ENCODE measurements at regions not wholly inside any gene's neighbourhood (a gene's known extent, or its start where the extent isn't known, plus 50 kb on each side); places are given as distances from the start of the nearest gene placed in this dataset.
"Not testable (repeated sequence)": the region's sequence is repeated elsewhere in the genome, so short reads cannot be mapped to it uniquely, and the experiment has no call there.

DNA sequence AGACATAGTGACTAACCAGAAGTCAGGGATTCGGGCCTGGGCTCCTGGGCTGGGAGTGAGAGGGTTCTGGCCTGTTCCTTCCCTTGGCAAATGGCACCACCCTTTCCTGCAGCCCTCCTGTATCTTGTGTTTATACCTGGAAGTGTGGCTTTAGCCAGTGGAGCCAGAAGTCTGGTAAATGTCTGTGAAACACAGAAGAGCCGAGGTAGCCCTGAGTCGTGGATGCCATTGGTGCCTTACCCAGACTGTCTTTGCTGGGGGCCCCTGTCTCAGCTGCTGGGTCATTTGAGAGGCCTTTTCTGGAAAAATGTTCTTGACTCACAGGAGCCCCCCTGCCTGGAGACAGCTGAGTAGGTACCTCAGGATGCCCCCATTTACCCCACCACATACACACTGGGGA lies 95.7 kb upstream of the BASP1 start:
- Histone ChIP-seq H3K9me2 (replicated peaks; ENCODE audit: insufficient read depth, low read length) (no peaks in the 10 kb centered on the region), H3K9ac (ENCODE audit: low read length) (no peak overlapping the region), H3F3A (ENCODE audit: insufficient read depth, low read length) (no peaks in the 10 kb centered on the region), H4K20me1 (ENCODE audit: insufficient read depth, low read length) (no peaks in the 10 kb centered on the region), H3K27ac (ENCODE audit: low read length) (no peak overlapping the region), H3K36me3 (replicated peaks; ENCODE audit: insufficient read depth, low read length) (no peaks in the 10 kb centered on the region), H3K4me3 (ENCODE audit: low read length) (no peak overlapping the region), H3K27me3 (replicated peaks; ENCODE audit: insufficient read depth, low read length) (no peaks in the 10 kb centered on the region), H3K79me2 (ENCODE audit: low read length) (no peaks in the 10 kb centered on the region), H3K9me3 (replicated peaks; ENCODE audit: insufficient read depth, low read length) (no peaks in the 10 kb centered on the region), H2AFZ (ENCODE audit: low read length) (no peak overlapping the region), H3K4me2 (ENCODE audit: low read depth, low read length) (no peak overlapping the region), H3K4me1 (ENCODE audit: low read length) (no peaks in the 10 kb centered on the region)
- DNase-seq, result no peak
- TF ChIP-seq EZH2phosphoT487 (IDR thresholded peaks at IDR 0.05; ENCODE audit: low read length), result no peak
- TF ChIP-seq, protein P1, sequence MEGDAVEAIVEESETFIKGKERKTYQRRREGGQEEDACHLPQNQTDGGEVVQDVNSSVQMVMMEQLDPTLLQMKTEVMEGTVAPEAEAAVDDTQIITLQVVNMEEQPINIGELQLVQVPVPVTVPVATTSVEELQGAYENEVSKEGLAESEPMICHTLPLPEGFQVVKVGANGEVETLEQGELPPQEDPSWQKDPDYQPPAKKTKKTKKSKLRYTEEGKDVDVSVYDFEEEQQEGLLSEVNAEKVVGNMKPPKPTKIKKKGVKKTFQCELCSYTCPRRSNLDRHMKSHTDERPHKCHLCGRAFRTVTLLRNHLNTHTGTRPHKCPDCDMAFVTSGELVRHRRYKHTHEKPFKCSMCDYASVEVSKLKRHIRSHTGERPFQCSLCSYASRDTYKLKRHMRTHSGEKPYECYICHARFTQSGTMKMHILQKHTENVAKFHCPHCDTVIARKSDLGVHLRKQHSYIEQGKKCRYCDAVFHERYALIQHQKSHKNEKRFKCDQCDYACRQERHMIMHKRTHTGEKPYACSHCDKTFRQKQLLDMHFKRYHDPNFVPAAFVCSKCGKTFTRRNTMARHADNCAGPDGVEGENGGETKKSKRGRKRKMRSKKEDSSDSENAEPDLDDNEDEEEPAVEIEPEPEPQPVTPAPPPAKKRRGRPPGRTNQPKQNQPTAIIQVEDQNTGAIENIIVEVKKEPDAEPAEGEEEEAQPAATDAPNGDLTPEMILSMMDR (IDR thresholded peaks at IDR 0.05; ENCODE audit: low read length), result no peak
- TF ChIP-seq EZH2 (optimal IDR thresholded peaks at IDR 0.05; ENCODE audit: low read depth, low read length), result no peak

DNA sequence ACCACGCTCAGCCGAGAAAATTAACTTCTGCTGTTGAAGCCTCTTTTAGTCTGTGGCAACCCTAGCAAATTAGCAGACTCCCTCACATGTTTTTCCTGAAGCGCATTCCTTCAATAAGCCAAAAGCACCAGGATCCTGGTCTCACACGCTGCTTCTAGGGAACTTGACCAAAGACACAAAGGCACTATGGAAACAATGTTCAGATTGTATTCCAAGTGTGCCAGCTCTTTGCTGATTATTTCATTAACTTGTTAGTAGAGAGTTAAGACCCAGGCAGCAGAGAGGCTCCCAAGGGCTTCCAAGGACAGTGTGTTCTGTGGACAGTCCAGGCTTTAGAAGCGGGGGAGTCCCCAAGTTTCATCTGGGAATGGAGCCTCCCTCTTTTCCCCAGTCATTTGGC lies 94.4 kb upstream of the BASP1 start:
- H3K4me1 ChIP-seq (ENCODE audit: low read length), result no peaks in the 10 kb centered on the region
- H3K27ac ChIP-seq (ENCODE audit: low read length), result no peak overlapping the region
- TF ChIP-seq EZH2 (optimal IDR thresholded peaks at IDR 0.05; ENCODE audit: low read depth, low read length), result no peak
- H3K79me2 ChIP-seq (ENCODE audit: low read length), result no peaks in the 10 kb centered on the region
- DNase-seq, result no peak
- H3K9ac ChIP-seq (ENCODE audit: low read length), result no peak overlapping the region
- no peaks in the 10 kb centered on the region for H3K27me3 ChIP-seq (replicated peaks; ENCODE audit: insufficient read depth, low read length)
- H3K4me2 ChIP-seq (ENCODE audit: low read depth, low read length), result no peak overlapping the region
- no peaks in the 10 kb centered on the region for H3K36me3 ChIP-seq (replicated peaks; ENCODE audit: insufficient read depth, low read length)
- H2AFZ ChIP-seq (ENCODE audit: low read length), result no peak overlapping the region
- H3K9me2 ChIP-seq (replicated peaks; ENCODE audit: insufficient read depth, low read length), result no peaks in the 10 kb centered on the region
- H3F3A ChIP-seq (ENCODE audit: insufficient read depth, low read length), result no peaks in the 10 kb centered on the region
- H3K9me3 ChIP-seq (replicated peaks; ENCODE audit: insufficient read depth, low read length), result no peaks in the 10 kb centered on the region
- H4K20me1 ChIP-seq (ENCODE audit: insufficient read depth, low read length), result no peaks in the 10 kb centered on the region
- no peak overlapping the region for H3K4me3 ChIP-seq (ENCODE audit: low read length)

DNA sequence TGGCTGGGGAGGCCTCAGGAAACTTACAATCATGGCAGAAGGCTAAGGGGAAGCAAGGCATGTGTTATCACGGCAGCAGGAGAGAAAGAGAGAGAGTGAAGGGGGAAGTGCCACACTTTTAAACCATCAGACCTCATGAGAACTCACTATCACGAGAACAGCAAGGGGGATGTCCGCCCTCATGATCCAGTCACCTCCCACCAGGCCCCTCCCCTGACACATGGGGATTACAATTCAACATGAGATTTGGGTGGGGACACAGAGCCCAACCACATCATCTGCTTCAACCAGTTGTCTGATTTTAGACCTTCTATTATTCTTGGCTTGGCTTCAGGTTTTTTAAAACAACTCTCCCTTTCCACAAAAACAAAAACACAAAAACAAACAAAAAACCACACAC lies 93.7 kb upstream of the BASP1 start:
- H3K4me1 ChIP-seq (ENCODE audit: low read length); H3K36me3 ChIP-seq (replicated peaks; ENCODE audit: insufficient read depth, low read length); H4K20me1 ChIP-seq (ENCODE audit: insufficient read depth, low read length); DNase-seq; H3K9ac ChIP-seq (ENCODE audit: low read length); H3K4me3 ChIP-seq (ENCODE audit: low read length); H3K27me3 ChIP-seq (replicated peaks; ENCODE audit: insufficient read depth, low read length); H2AFZ ChIP-seq (ENCODE audit: low read length); H3F3A ChIP-seq (ENCODE audit: insufficient read depth, low read length); H3K79me2 ChIP-seq (ENCODE audit: low read length); H3K9me2 ChIP-seq (replicated peaks; ENCODE audit: insufficient read depth, low read length); H3K4me2 ChIP-seq (ENCODE audit: low read depth, low read length); H3K27ac ChIP-seq (ENCODE audit: low read length); H3K9me3 ChIP-seq (replicated peaks; ENCODE audit: insufficient read depth, low read length): not testable (repeated sequence)

DNA sequence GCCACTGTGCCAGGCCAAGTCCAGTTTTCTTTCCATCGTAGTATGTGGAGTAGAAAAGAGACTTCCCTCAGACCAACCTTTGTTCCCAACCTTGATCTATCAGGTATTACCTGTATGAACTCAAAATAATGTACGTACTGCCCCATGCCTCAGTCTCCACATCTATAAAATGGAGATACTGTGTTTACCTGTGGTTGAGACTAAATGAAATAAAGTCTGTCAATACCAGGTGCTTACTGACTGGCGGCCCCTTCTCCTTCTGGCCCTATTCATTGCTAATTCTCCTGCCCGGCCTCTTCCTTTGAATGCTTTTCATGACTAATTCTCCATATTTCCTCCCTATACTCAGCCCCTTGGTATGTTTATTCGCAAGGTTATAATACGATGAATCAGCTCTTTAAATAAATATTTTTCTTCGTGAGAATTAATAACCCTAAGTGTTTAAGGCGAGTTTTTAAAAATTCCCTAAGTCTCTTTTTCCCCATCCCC lies 89.6 kb upstream of the BASP1 start:
- Histone ChIP-seq H3K9me2 (replicated peaks; ENCODE audit: insufficient read depth, low read length) (no peaks in the 10 kb centered on the region), H3K27ac (ENCODE audit: low read length) (no peak overlapping the region), H3K9me3 (replicated peaks; ENCODE audit: insufficient read depth, low read length) (no peaks in the 10 kb centered on the region), H3K9ac (ENCODE audit: low read length) (no peak overlapping the region), H3K36me3 (replicated peaks; ENCODE audit: insufficient read depth, low read length) (no peaks in the 10 kb centered on the region), H3K4me2 (ENCODE audit: low read depth, low read length) (no peak overlapping the region), H3K4me3 (ENCODE audit: low read length) (no peak overlapping the region), H3K27me3 (replicated peaks; ENCODE audit: insufficient read depth, low read length) (no peaks in the 10 kb centered on the region), H3K79me2 (ENCODE audit: low read length) (no peaks in the 10 kb centered on the region), H4K20me1 (ENCODE audit: insufficient read depth, low read length) (no peaks in the 10 kb centered on the region), H3F3A (ENCODE audit: insufficient read depth, low read length) (no peaks in the 10 kb centered on the region), H3K4me1 (ENCODE audit: low read length) (no peaks in the 10 kb centered on the region), H2AFZ (ENCODE audit: low read length) (no peak overlapping the region)
- no peak for DNase-seq
- TF ChIP-seq, protein P1 (IDR thresholded peaks at IDR 0.05; ENCODE audit: low read length), result no peak
- TF ChIP-seq EZH2 (optimal IDR thresholded peaks at IDR 0.05; ENCODE audit: low read depth, low read length) (no peak), EZH2phosphoT487 (IDR thresholded peaks at IDR 0.05; ENCODE audit: low read length) (no peak)
